SU-DHL-6 (cell line): ENCODE measurements at regions not wholly inside any gene's neighbourhood (a gene's known extent, or its start where the extent isn't known, plus 50 kb on each side); places are given as distances from the start of the nearest gene placed in this dataset.

Experiments
- CTCF ChIP-seq: fragments of 200-600 bp; sonication (generic); IDR thresholded peaks from one replicate; pipeline ENCODE4 v1.5.1; 2017; ENCODE audit warnings: antibody characterized with exemption, mild to moderate bottlenecking, low read length, moderate library complexity; ENCODE audit not compliant: insufficient read depth, poor library complexity, severe bottlenecking
- EZH2phosphoT487 ChIP-seq: fragments of 200-600 bp; sonication (generic), shearing (Covaris generic); conservative IDR thresholded peaks from 2 replicates; pipeline ENCODE4 v1.6.1; 2018; ENCODE audit warnings: mild to moderate bottlenecking, antibody characterized with exemption, low read length, moderate library complexity, mixed read lengths

GRCh38 chr5:175215906-175216305, 228.1 kb downstream of the DRD1 start:
- TF ChIP-seq CTCF, result no peak
- no peak for TF ChIP-seq EZH2phosphoT487
